ENCODE measurements at regions not wholly inside any gene's neighbourhood (a gene's known extent, or its start where the extent isn't known, plus 50 kb on each side); places are given as distances from the start of the nearest gene placed in this dataset.

GRCh38 chr12:24175929-24176328 lies 226.5 kb upstream of the SOX5 start:
- POLR2A ChIA-PET: no interaction called here
- peaks cover 8 to 12% of the 10 kb centered on the region in 2 donors for H3K4me1 ChIP-seq (ENCODE audit: control insufficient read depth in 2 of 2, insufficient read depth in 2 of 2, low read length in 2 of 2)

GRCh38 chr12:24175284-24175683 lies 225.8 kb upstream of the SOX5 start:
- no peaks in the 10 kb centered on the region for H3K36me3 ChIP-seq (replicated peaks in 1 of 2; ENCODE audit: control extremely low read depth in 1 of 2, control insufficient read depth in 1 of 2, extremely low read depth in 1 of 2, insufficient read depth in 2 of 2, low read length in 1 of 2)
- CTCF ChIA-PET: no interaction called here
- no peak overlapping the region for H3K4me3 Mint-ChIP-seq
- no peak overlapping the region for H3K4me3 ChIP-seq (ENCODE audit: control extremely low read depth in 1 of 5, extremely low read depth in 1 of 5, insufficient read depth in 1 of 5, low read depth in 2 of 5, low read length in 4 of 5)
- POLR2A ChIA-PET: no interaction called here
- H3K9me3 ChIP-seq (ENCODE audit: control extremely low read depth in 1 of 3, control insufficient read depth in 2 of 3, insufficient read depth in 1 of 3, low read length in 2 of 3): no peaks in the 10 kb centered on the region
- no peaks in the 10 kb centered on the region for H3K27me3 ChIP-seq (replicated peaks in 1 of 4; ENCODE audit: control extremely low read depth in 1 of 4, control insufficient read depth in 3 of 4, insufficient read depth in 4 of 4, low read length in 3 of 4)
- peaks cover 15% of the 10 kb centered on the region for H3K4me1 Mint-ChIP-seq
- peaks cover 8 to 12% of the 10 kb centered on the region in 2 donors for H3K4me1 ChIP-seq (ENCODE audit: control insufficient read depth in 2 of 2, insufficient read depth in 2 of 2, low read length in 2 of 2)
- no peak overlapping the region for H3K4me2 ChIP-seq (replicated peaks; ENCODE audit: low read depth, low read length, poor library complexity, severe bottlenecking)
- no CpG with 5 or more reads among the region's 2 CpGs for WGBS (ENCODE audit: insufficient coverage)
- TF ChIP-seq EZH2 (IDR thresholded peaks at IDR 0.05; ENCODE audit: borderline replicate concordance, insufficient read depth, low read depth, low read length, poor library complexity, severe bottlenecking) (no peak), CTCF (IDR thresholded peaks at IDR 0.05) (no peak)
- intact Hi-C loops (cut with micrococcal nuclease): no loop called here
- ATAC-seq (ENCODE audit: low read depth) (no peak), DNase-seq (no peak)
- H3K79me2 ChIP-seq (ENCODE audit: control insufficient read depth, insufficient read depth, low read length): no peaks in the 10 kb centered on the region
- no peaks in the 10 kb centered on the region for H3K9me3 Mint-ChIP-seq (ENCODE audit: insufficient read depth)
- no peak overlapping the region for H2AFZ ChIP-seq (ENCODE audit: insufficient read depth, low read depth, low read length, poor library complexity, severe bottlenecking)
- no peak overlapping the region for H3K9ac ChIP-seq (ENCODE audit: low read length)
- no peaks in the 10 kb centered on the region for H4K20me1 ChIP-seq (ENCODE audit: control insufficient read depth, insufficient read depth, low read length, poor library complexity, severe bottlenecking)
- no peaks in the 10 kb centered on the region for H3K27me3 Mint-ChIP-seq
- H3K27ac ChIP-seq (ENCODE audit: low read length in 2 of 2): no peak overlapping the region
- H3K27ac Mint-ChIP-seq: no peak overlapping the region

More at GRCh38 chr12:24175929-24176328, 226.5 kb upstream of the SOX5 start:
- Mint-ChIP-seq H3K9me3 (ENCODE audit: insufficient read depth) (no peaks in the 10 kb centered on the region), H3K4me3 (no peak overlapping the region), H3K27me3 (no peaks in the 10 kb centered on the region), H3K4me1 (peaks cover 15% of the 10 kb centered on the region), H3K27ac (no peak overlapping the region)
- H3K27me3 ChIP-seq (replicated peaks in 1 of 4; ENCODE audit: control extremely low read depth in 1 of 4, control insufficient read depth in 3 of 4, insufficient read depth in 4 of 4, low read length in 3 of 4): no peaks in the 10 kb centered on the region
- no peaks in the 10 kb centered on the region for H3K9me3 ChIP-seq (ENCODE audit: control extremely low read depth in 1 of 3, control insufficient read depth in 2 of 3, insufficient read depth in 1 of 3, low read length in 2 of 3)
- no peak for TF ChIP-seq CTCF (IDR thresholded peaks at IDR 0.05)
- no peak for TF ChIP-seq EZH2 (IDR thresholded peaks at IDR 0.05; ENCODE audit: borderline replicate concordance, insufficient read depth, low read depth, low read length, poor library complexity, severe bottlenecking)
- no peak overlapping the region for H3K4me2 ChIP-seq (replicated peaks; ENCODE audit: low read depth, low read length, poor library complexity, severe bottlenecking)
- H3K9ac ChIP-seq (ENCODE audit: low read length): no peak overlapping the region
- WGBS (ENCODE audit: insufficient coverage): 100% methylated on average over 1 of the region's 4 CpGs
- no peak for ATAC-seq (ENCODE audit: low read depth)
- H3K79me2 ChIP-seq (ENCODE audit: control insufficient read depth, insufficient read depth, low read length): no peaks in the 10 kb centered on the region
- intact Hi-C loops (cut with micrococcal nuclease): no loop called here
- H3K4me3 ChIP-seq (ENCODE audit: control extremely low read depth in 1 of 5, extremely low read depth in 1 of 5, insufficient read depth in 1 of 5, low read depth in 2 of 5, low read length in 4 of 5): no peak overlapping the region
- DNase-seq: no peak
- no peaks in the 10 kb centered on the region for H3K36me3 ChIP-seq (replicated peaks in 1 of 2; ENCODE audit: control extremely low read depth in 1 of 2, control insufficient read depth in 1 of 2, extremely low read depth in 1 of 2, insufficient read depth in 2 of 2, low read length in 1 of 2)
- no peaks in the 10 kb centered on the region for H4K20me1 ChIP-seq (ENCODE audit: control insufficient read depth, insufficient read depth, low read length, poor library complexity, severe bottlenecking)
- no peak overlapping the region for H2AFZ ChIP-seq (ENCODE audit: insufficient read depth, low read depth, low read length, poor library complexity, severe bottlenecking)
- CTCF ChIA-PET: no interaction called here
- H3K27ac ChIP-seq (ENCODE audit: low read length in 2 of 2): no peak overlapping the region
